Astrocyte (in vitro differentiated cells and primary cell): ENCODE measurements at regions not wholly inside any gene's neighbourhood (a gene's known extent, or its start where the extent isn't known, plus 50 kb on each side); places are given as distances from the start of the nearest gene placed in this dataset.

ENCODE experiments used
- DNase-seq: peaks from one replicate; pipeline ENCODE4 v3.0.0-alpha.2; 2010; ENCODE audit warnings: low read depth
- FAIRE-seq: peaks from 2 replicates; lab custom pipeline; 2011; peaks lifted over from hg19 to GRCh38; lab: Jason Lieb, UNC
- H2AFZ ChIP-seq: 2 replicates; pipeline ENCODE4 v1.6.0; 2012; ENCODE audit warnings: low read depth, low read length, inconsistent platforms
- H3K27ac ChIP-seq: 2 replicates; pipeline ENCODE4 v1.5.1; 2011; ENCODE audit warnings: low read depth, low read length, inconsistent platforms
- H3K27me3 ChIP-seq: 2 replicates; pipeline ENCODE4 v1.6.0; 2011; ENCODE audit warnings: low read length, inconsistent platforms; ENCODE audit not compliant: insufficient read depth
- H3K36me3 ChIP-seq: 2 replicates; pipeline ENCODE4 v1.5.1; 2011; ENCODE audit warnings: low read length, inconsistent platforms; ENCODE audit not compliant: insufficient read depth
- H3K4me1 ChIP-seq: 2 replicates; pipeline ENCODE4 v1.5.1; 2011; ENCODE audit warnings: low read length, inconsistent platforms; ENCODE audit not compliant: insufficient read depth
- H3K4me2 ChIP-seq: 2 replicates; pipeline ENCODE4 v1.6.0; 2012; ENCODE audit warnings: low read length, inconsistent platforms
- H3K4me3 ChIP-seq: 2 replicates; pipeline ENCODE4 v1.5.1; 2011; ENCODE audit warnings: low read depth, mild to moderate bottlenecking, low read length, inconsistent platforms; ENCODE audit not compliant: insufficient read depth
- H3K79me2 ChIP-seq: 2 replicates; pipeline ENCODE4 v1.6.0; 2012; ENCODE audit warnings: mild to moderate bottlenecking, low read length, inconsistent platforms; ENCODE audit not compliant: insufficient read depth
- H3K9ac ChIP-seq: 2 replicates; pipeline ENCODE4 v1.6.0; 2012; ENCODE audit warnings: mild to moderate bottlenecking, low read length, inconsistent platforms
- H3K9me3 ChIP-seq: 2 replicates; pipeline ENCODE4 v1.5.1; 2012; ENCODE audit warnings: low read depth, mild to moderate bottlenecking, low read length, inconsistent platforms; ENCODE audit not compliant: insufficient read depth
- H4K20me1 ChIP-seq: 2 replicates; pipeline ENCODE4 v1.6.0; 2012; ENCODE audit warnings: low read length, inconsistent platforms; ENCODE audit not compliant: insufficient read depth
- H3K27ac Mint-ChIP-seq: one replicate; pipeline ENCODE4 v1.8.0; 2021; ENCODE audit warnings: mild to moderate bottlenecking, mixed read lengths; ENCODE audit not compliant: unreplicated experiment
- H3K27me3 Mint-ChIP-seq: one replicate; pipeline ENCODE4 v1.8.0; 2021; ENCODE audit warnings: low read depth, mixed read lengths; ENCODE audit not compliant: unreplicated experiment
- H3K36me3 Mint-ChIP-seq: one replicate; pipeline ENCODE4 v1.8.0; 2021; ENCODE audit warnings: low read depth, mixed read lengths; ENCODE audit not compliant: unreplicated experiment
- H3K4me1 Mint-ChIP-seq: one replicate; pipeline ENCODE4 v1.8.0; 2021; ENCODE audit warnings: low read depth, mixed read lengths; ENCODE audit not compliant: unreplicated experiment
- H3K4me3 Mint-ChIP-seq: one replicate; pipeline ENCODE4 v1.8.0; 2021; ENCODE audit warnings: mild to moderate bottlenecking, moderate library complexity, mixed read lengths; ENCODE audit not compliant: unreplicated experiment
- H3K9me3 Mint-ChIP-seq: one replicate; pipeline ENCODE4 v1.8.0; 2021; ENCODE audit warnings: mild to moderate bottlenecking, mixed read lengths; ENCODE audit not compliant: unreplicated experiment
- EZH2 ChIP-seq: IDR thresholded peaks from 2 replicates; pipeline ENCODE4 v1.6.1; 2012; ENCODE audit warnings: mild to moderate bottlenecking, low read length, inconsistent platforms; ENCODE audit not compliant: insufficient read depth
- TF ChIP-seq, protein P1 (sequence below): IDR thresholded peaks from 2 replicates; pipeline ENCODE4 v1.5.1; 2011; ENCODE audit warnings: low read depth, mild to moderate bottlenecking, inconsistent platforms, low read length, moderate library complexity; ENCODE audit not compliant: insufficient read depth

DNA sequence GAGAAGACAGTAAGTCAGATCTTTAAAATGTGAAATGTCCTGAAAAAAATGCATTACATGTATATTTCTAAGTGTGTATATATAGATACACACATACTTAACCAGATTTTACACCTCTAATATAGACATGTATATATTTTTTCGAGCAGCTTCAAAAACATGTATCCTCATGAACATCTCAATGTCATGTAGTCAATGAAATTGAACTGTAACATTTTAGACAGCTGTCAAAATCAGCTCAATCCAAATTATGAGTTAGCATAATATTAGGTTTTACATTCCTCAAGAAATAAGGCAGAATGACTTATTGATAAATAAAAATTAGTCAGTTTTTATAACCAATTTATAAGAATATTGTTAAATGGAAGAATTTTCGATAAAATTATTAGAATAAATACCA is 665.7 kb downstream of the BRINP3 start:
- Mint-ChIP-seq H3K4me3 (no peak overlapping the region), H3K9me3 (no peaks in the 10 kb centered on the region), H3K27me3 (no peaks in the 10 kb centered on the region), H3K27ac (no peak overlapping the region), H3K4me1 (no peaks in the 10 kb centered on the region), H3K36me3 (no peaks in the 10 kb centered on the region)
- no peaks in the 10 kb centered on the region for H4K20me1 ChIP-seq
- H3K9ac ChIP-seq: no peak overlapping the region
- no peak for TF ChIP-seq EZH2
- TF ChIP-seq, protein P1, sequence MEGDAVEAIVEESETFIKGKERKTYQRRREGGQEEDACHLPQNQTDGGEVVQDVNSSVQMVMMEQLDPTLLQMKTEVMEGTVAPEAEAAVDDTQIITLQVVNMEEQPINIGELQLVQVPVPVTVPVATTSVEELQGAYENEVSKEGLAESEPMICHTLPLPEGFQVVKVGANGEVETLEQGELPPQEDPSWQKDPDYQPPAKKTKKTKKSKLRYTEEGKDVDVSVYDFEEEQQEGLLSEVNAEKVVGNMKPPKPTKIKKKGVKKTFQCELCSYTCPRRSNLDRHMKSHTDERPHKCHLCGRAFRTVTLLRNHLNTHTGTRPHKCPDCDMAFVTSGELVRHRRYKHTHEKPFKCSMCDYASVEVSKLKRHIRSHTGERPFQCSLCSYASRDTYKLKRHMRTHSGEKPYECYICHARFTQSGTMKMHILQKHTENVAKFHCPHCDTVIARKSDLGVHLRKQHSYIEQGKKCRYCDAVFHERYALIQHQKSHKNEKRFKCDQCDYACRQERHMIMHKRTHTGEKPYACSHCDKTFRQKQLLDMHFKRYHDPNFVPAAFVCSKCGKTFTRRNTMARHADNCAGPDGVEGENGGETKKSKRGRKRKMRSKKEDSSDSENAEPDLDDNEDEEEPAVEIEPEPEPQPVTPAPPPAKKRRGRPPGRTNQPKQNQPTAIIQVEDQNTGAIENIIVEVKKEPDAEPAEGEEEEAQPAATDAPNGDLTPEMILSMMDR: no peak
- H3K4me1 ChIP-seq: no peaks in the 10 kb centered on the region
- H3K4me2 ChIP-seq: no peak overlapping the region
- no peaks in the 10 kb centered on the region for H3K36me3 ChIP-seq
- DNase-seq (no peak), FAIRE-seq (no peak)
- no peak overlapping the region for H2AFZ ChIP-seq
- no peak overlapping the region for H3K4me3 ChIP-seq
- H3K27me3 ChIP-seq: no peaks in the 10 kb centered on the region
- no peaks in the 10 kb centered on the region for H3K9me3 ChIP-seq
- H3K79me2 ChIP-seq: no peaks in the 10 kb centered on the region
- no peak overlapping the region for H3K27ac ChIP-seq

DNA sequence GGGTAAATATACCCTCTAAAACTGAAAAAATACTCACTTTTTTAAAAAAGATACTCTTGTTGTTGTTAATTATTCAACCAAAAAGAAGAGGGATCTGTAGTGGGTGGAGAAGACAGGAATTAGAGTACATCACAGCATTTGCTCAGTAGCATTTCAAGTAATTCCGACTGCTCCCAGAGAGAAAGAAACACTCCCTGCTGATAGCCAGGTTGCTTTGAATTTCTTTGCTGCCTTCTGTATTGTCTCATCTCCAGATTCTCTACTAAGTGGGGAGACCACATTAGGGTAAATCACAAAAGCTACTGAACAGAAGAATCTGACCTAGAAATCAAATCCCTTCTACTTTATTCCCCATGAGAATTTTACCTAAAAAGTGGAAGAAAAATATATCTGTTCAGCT is 661.1 kb downstream of the BRINP3 start:
- Histone ChIP-seq H3K4me3 (no peak overlapping the region), H3K79me2 (no peaks in the 10 kb centered on the region), H3K27me3 (no peaks in the 10 kb centered on the region), H3K4me2 (no peak overlapping the region), H3K36me3 (no peaks in the 10 kb centered on the region), H2AFZ (no peak overlapping the region), H3K9ac (no peak overlapping the region), H3K27ac (no peak overlapping the region), H3K9me3 (no peaks in the 10 kb centered on the region), H3K4me1 (no peaks in the 10 kb centered on the region), H4K20me1 (no peaks in the 10 kb centered on the region)
- H3K27me3 Mint-ChIP-seq: no peaks in the 10 kb centered on the region
- H3K36me3 Mint-ChIP-seq: no peaks in the 10 kb centered on the region
- H3K4me1 Mint-ChIP-seq: no peaks in the 10 kb centered on the region
- TF ChIP-seq, protein P1: no peak
- TF ChIP-seq EZH2: no peak
- FAIRE-seq: no peak
- no peak for DNase-seq
- H3K4me3 Mint-ChIP-seq: no peak overlapping the region
- H3K9me3 Mint-ChIP-seq: no peaks in the 10 kb centered on the region
- no peak overlapping the region for H3K27ac Mint-ChIP-seq

DNA sequence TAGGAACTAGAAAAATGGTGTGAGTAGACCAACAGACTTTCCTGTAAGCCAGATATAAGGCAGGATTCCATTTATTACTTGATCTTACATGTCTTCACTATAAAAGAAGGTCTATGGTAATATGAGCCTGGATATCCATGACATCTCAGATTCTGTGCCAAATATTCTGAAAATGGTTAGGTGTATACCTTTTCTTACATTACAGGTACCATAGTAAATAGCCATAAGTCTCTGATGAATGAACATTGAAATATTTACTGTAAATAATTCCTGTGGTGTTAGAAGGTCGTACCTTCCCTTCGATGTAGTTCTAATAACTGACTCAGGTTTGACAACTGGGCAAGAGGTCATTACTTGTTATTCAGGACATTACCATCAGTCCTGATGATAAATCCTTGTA is 657.9 kb downstream of the BRINP3 start:
- no peak overlapping the region for H3K9ac ChIP-seq
- no peak overlapping the region for H3K27ac Mint-ChIP-seq
- H3K27me3 ChIP-seq: no peaks in the 10 kb centered on the region
- H3K9me3 ChIP-seq: no peaks in the 10 kb centered on the region
- no peak overlapping the region for H3K4me3 Mint-ChIP-seq
- DNase-seq (no peak), FAIRE-seq (no peak)
- no peaks in the 10 kb centered on the region for H3K79me2 ChIP-seq
- no peaks in the 10 kb centered on the region for H3K4me1 ChIP-seq
- no peak overlapping the region for H3K27ac ChIP-seq
- H3K9me3 Mint-ChIP-seq: no peaks in the 10 kb centered on the region
- no peak overlapping the region for H3K4me2 ChIP-seq
- H2AFZ ChIP-seq: no peak overlapping the region
- no peaks in the 10 kb centered on the region for H4K20me1 ChIP-seq
- no peak overlapping the region for H3K4me3 ChIP-seq
- H3K4me1 Mint-ChIP-seq: peaks cover 2% of the 10 kb centered on the region
- TF ChIP-seq, protein P1: no peak
- TF ChIP-seq EZH2: no peak
- H3K36me3 Mint-ChIP-seq: no peaks in the 10 kb centered on the region
- H3K36me3 ChIP-seq: no peaks in the 10 kb centered on the region
- no peaks in the 10 kb centered on the region for H3K27me3 Mint-ChIP-seq
